ENCODE measurements at regions not wholly inside any gene's neighbourhood (a gene's known extent, or its start where the extent isn't known, plus 50 kb on each side); places are given as distances from the start of the nearest gene placed in this dataset.

- no peak overlapping the region for H3K27ac Mint-ChIP-seq (ENCODE audit: unreplicated experiment)
- H3K27me3 Mint-ChIP-seq (ENCODE audit: unreplicated experiment): peaks cover 2% of the 10 kb centered on the region
- H3K9me3 Mint-ChIP-seq (ENCODE audit: unreplicated experiment): no peaks in the 10 kb centered on the region
Observed at GRCh38 chr14:34234258-34234657, 227.8 kb downstream of the SPTSSA start.

GRCh38 chr14:34233619-34234018 lies 228.4 kb downstream of the SPTSSA start:
- H3K36me3 Mint-ChIP-seq (ENCODE audit: low read depth, unreplicated experiment): no peaks in the 10 kb centered on the region
- no peaks in the 10 kb centered on the region for H3K9me3 Mint-ChIP-seq (ENCODE audit: unreplicated experiment)
- H3K27me3 Mint-ChIP-seq (ENCODE audit: unreplicated experiment): peaks cover 2% of the 10 kb centered on the region
- peaks cover 3% of the 10 kb centered on the region for H3K4me1 Mint-ChIP-seq (ENCODE audit: unreplicated experiment)
- TF ChIP-seq CTCF (IDR thresholded peaks at IDR 0.05; ENCODE audit: unreplicated experiment): no peak
- no peak overlapping the region for H3K27ac Mint-ChIP-seq (ENCODE audit: unreplicated experiment)
- DNase-seq (ENCODE audit: low spot score): no peak
- H3K4me3 Mint-ChIP-seq (ENCODE audit: unreplicated experiment): no peak overlapping the region

More at GRCh38 chr14:34234258-34234657, 227.8 kb downstream of the SPTSSA start:
- Mint-ChIP-seq H3K4me1 (ENCODE audit: unreplicated experiment) (peaks cover 3% of the 10 kb centered on the region), H3K4me3 (ENCODE audit: unreplicated experiment) (no peak overlapping the region), H3K36me3 (ENCODE audit: low read depth, unreplicated experiment) (no peaks in the 10 kb centered on the region)
- TF ChIP-seq CTCF (IDR thresholded peaks at IDR 0.05; ENCODE audit: unreplicated experiment): no peak
- DNase-seq (ENCODE audit: low spot score): no peak

- H3K4me3 Mint-ChIP-seq (ENCODE audit: unreplicated experiment): no peak overlapping the region
- no peak for TF ChIP-seq CTCF (IDR thresholded peaks at IDR 0.05; ENCODE audit: unreplicated experiment)
- H3K27ac Mint-ChIP-seq (ENCODE audit: unreplicated experiment): no peak overlapping the region
- H3K9me3 Mint-ChIP-seq (ENCODE audit: unreplicated experiment): no peaks in the 10 kb centered on the region
- peaks cover 3% of the 10 kb centered on the region for H3K4me1 Mint-ChIP-seq (ENCODE audit: unreplicated experiment)
- DNase-seq (ENCODE audit: low spot score): no peak
- no peaks in the 10 kb centered on the region for H3K36me3 Mint-ChIP-seq (ENCODE audit: low read depth, unreplicated experiment)
- peaks cover 2% of the 10 kb centered on the region for H3K27me3 Mint-ChIP-seq (ENCODE audit: unreplicated experiment)
Observed at GRCh38 chr14:34232790-34233189, 229.2 kb downstream of the SPTSSA start.

GRCh38 chr14:34231626-34232025 lies 230.4 kb downstream of the SPTSSA start:
- no peak for TF ChIP-seq CTCF (IDR thresholded peaks at IDR 0.05; ENCODE audit: unreplicated experiment)
- Mint-ChIP-seq H3K4me1 (ENCODE audit: unreplicated experiment) (peaks cover 3% of the 10 kb centered on the region), H3K36me3 (ENCODE audit: low read depth, unreplicated experiment) (no peaks in the 10 kb centered on the region), H3K4me3 (ENCODE audit: unreplicated experiment) (no peak overlapping the region), H3K27ac (ENCODE audit: unreplicated experiment) (no peak overlapping the region), H3K9me3 (ENCODE audit: unreplicated experiment) (no peaks in the 10 kb centered on the region), H3K27me3 (ENCODE audit: unreplicated experiment) (peaks cover 2% of the 10 kb centered on the region)
- no peak for DNase-seq (ENCODE audit: low spot score)

GRCh38 chr14:34229140-34229539 lies 232.9 kb downstream of the SPTSSA start:
- no peaks in the 10 kb centered on the region for H3K9me3 Mint-ChIP-seq (ENCODE audit: unreplicated experiment)
- H3K4me1 Mint-ChIP-seq (ENCODE audit: unreplicated experiment): peaks cover 3% of the 10 kb centered on the region
- H3K27ac Mint-ChIP-seq (ENCODE audit: unreplicated experiment): no peak overlapping the region
- H3K27me3 Mint-ChIP-seq (ENCODE audit: unreplicated experiment): peaks cover 2% of the 10 kb centered on the region
- H3K36me3 Mint-ChIP-seq (ENCODE audit: low read depth, unreplicated experiment): no peaks in the 10 kb centered on the region
- no peak for DNase-seq (ENCODE audit: low spot score)
- no peak for TF ChIP-seq CTCF (IDR thresholded peaks at IDR 0.05; ENCODE audit: unreplicated experiment)
- no peak overlapping the region for H3K4me3 Mint-ChIP-seq (ENCODE audit: unreplicated experiment)
